ENCODE measurements at regions not wholly inside any gene's neighbourhood (a gene's known extent, or its start where the extent isn't known, plus 50 kb on each side); places are given as distances from the start of the nearest gene placed in this dataset.

DNA sequence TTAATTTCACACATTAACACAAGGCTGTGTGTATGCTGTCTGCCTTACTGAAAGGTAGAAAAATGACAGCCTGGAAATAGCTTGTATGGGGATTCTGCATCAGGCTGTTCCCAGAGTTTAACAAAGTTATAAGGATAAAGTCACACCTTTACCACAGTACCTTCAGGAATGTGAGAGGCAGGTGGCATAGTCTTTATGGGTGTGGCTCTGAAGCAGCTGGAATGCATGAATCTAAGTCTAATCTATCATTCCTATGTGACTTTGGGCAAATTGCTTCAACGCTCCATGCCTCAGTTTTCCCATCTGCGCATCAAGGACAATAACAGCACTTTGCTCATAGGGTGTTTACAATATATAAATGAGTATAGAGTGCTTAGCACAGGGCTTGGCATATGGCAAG lies 84.2 kb upstream of the EGFL6 start:
- Histone ChIP-seq H4K91ac (ENCODE audit: insufficient read length, low read depth, low read length) (no peak overlapping the region), H3K23me2 (ENCODE audit: insufficient read length, low read depth, low read length, poor library complexity, severe bottlenecking) (no peaks in the 10 kb centered on the region), H3T11ph (ENCODE audit: low read length) (no peak overlapping the region), H2BK20ac (ENCODE audit: low read depth, low read length, poor library complexity, severe bottlenecking) (no peak overlapping the region), H2BK120ac (ENCODE audit: low read depth, low read length, poor library complexity, severe bottlenecking) (no peak overlapping the region), H3K27ac (ENCODE audit: insufficient read length, low read depth, low read length) (no peak overlapping the region), H3K79me1 (ENCODE audit: insufficient read depth, low read depth, low read length, poor library complexity, severe bottlenecking) (no peaks in the 10 kb centered on the region), H2BK12ac (ENCODE audit: insufficient read length, low read depth, low read length) (no peak overlapping the region), H3K14ac (ENCODE audit: insufficient read depth, low read length) (no peak overlapping the region), H3K4me2 (ENCODE audit: insufficient read depth, insufficient read length, low read length) (no peak overlapping the region), H4K20me1 (ENCODE audit: control insufficient read depth, insufficient read depth, insufficient read length) (no peaks in the 10 kb centered on the region), H3K56ac (ENCODE audit: insufficient read length, low read depth, low read length) (no peak overlapping the region), H3K27me3 (ENCODE audit: insufficient read depth, low read length) (no peaks in the 10 kb centered on the region), H2AFZ (ENCODE audit: low read length) (no peak overlapping the region), H3K9me3 (ENCODE audit: control insufficient read depth, low read depth, low read length) (no peaks in the 10 kb centered on the region), H4K8ac (replicated peaks; ENCODE audit: insufficient read length, low read depth, low read length) (no peak overlapping the region), H3K79me2 (ENCODE audit: insufficient read depth, low read length) (no peaks in the 10 kb centered on the region), H3K23ac (ENCODE audit: insufficient read length, low read depth, low read length) (no peak overlapping the region), H4K5ac (ENCODE audit: insufficient read length, low read depth, low read length) (no peak overlapping the region), H3K4me1 (ENCODE audit: insufficient read depth, low read length) (peaks cover 3% of the 10 kb centered on the region; the same call in 1 of the 2 replicates), H2AK5ac (ENCODE audit: insufficient read length, low read length) (no peak overlapping the region), H2BK15ac (ENCODE audit: low read depth, low read length) (no peak overlapping the region), H2BK5ac (ENCODE audit: insufficient read length, low read length) (no peak overlapping the region), H3K4ac (ENCODE audit: low read depth, low read length) (no peak overlapping the region), H3K18ac (ENCODE audit: insufficient read length, low read depth, low read length) (no peak overlapping the region), H3K9ac (ENCODE audit: extremely low read depth, insufficient read length, low read length) (no peak overlapping the region)
- peaks cover 13 to 17% of the 10 kb centered on the region in 2 experiments for H3K4me1 Mint-ChIP-seq
- no peak for DNase-seq
- peaks cover 0 to 5% (median 0%) of the 10 kb centered on the region in 3 experiments; a peak in 5 of 7 replicates for H3K36me3 Mint-ChIP-seq (ENCODE audit: insufficient read depth in 1 of 3, low read depth in 3 of 3)
- H3K4me3 Mint-ChIP-seq, result no peak overlapping the region
- peaks cover 56 to 65% of the 10 kb centered on the region in 2 experiments for H3K9me3 Mint-ChIP-seq
- WGBS (ENCODE audit: extremely low coverage, insufficient read length, low lambda C conversion rate), result no CpG with 5 or more reads among the region's 2 CpGs
- H3K27ac Mint-ChIP-seq, result no peak overlapping the region
- no peaks in the 10 kb centered on the region for H3K27me3 Mint-ChIP-seq (ENCODE audit: low read depth)
- TF ChIP-seq, protein P1, sequence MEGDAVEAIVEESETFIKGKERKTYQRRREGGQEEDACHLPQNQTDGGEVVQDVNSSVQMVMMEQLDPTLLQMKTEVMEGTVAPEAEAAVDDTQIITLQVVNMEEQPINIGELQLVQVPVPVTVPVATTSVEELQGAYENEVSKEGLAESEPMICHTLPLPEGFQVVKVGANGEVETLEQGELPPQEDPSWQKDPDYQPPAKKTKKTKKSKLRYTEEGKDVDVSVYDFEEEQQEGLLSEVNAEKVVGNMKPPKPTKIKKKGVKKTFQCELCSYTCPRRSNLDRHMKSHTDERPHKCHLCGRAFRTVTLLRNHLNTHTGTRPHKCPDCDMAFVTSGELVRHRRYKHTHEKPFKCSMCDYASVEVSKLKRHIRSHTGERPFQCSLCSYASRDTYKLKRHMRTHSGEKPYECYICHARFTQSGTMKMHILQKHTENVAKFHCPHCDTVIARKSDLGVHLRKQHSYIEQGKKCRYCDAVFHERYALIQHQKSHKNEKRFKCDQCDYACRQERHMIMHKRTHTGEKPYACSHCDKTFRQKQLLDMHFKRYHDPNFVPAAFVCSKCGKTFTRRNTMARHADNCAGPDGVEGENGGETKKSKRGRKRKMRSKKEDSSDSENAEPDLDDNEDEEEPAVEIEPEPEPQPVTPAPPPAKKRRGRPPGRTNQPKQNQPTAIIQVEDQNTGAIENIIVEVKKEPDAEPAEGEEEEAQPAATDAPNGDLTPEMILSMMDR (conservative IDR thresholded peaks at IDR 0.05), result no peak

All from H9 (cell line).